GM19328 (cell line): ENCODE measurements at regions not wholly inside any gene's neighbourhood (a gene's known extent, or its start where the extent isn't known, plus 50 kb on each side); places are given as distances from the start of the nearest gene placed in this dataset.
A peak's percentile ranks its signal among the peaks of the same experiment; 100 is the strongest.

ENCODE experiments used
- ATAC-seq: cut with Tn5 transposase; IDR thresholded peaks from one replicate; pipeline ENCODE4 v1.9.1; 2021; ENCODE audit warnings: mild to moderate bottlenecking, moderate library complexity; ENCODE audit not compliant: unreplicated experiment

GRCh38 chr2:195606179-195606578, 50.8 kb upstream of the SLC39A10 start:
- ATAC-seq = no peak

- no peak for ATAC-seq
These were observed 52.3 kb upstream of the SLC39A10 start for GRCh38 chr2:195604706-195605105.

GRCh38 chr2:195603998-195604397, 53.0 kb upstream of the SLC39A10 start:
- ATAC-seq = no peak

- no peak for ATAC-seq
These were observed 53.6 kb upstream of the SLC39A10 start for GRCh38 chr2:195603408-195603807.

GRCh38 chr2:195602687-195603086, 54.3 kb upstream of the SLC39A10 start:
- no peak for ATAC-seq

- no peak for ATAC-seq
These were observed 55.7 kb upstream of the SLC39A10 start for GRCh38 chr2:195601361-195601760.

- ATAC-seq = no peak
These were observed 56.2 kb upstream of the SLC39A10 start for GRCh38 chr2:195600778-195601177.

- no peak for ATAC-seq
These were observed 60.2 kb upstream of the SLC39A10 start for GRCh38 chr2:195596840-195597239.

GRCh38 chr2:195595825-195596224, 61.2 kb upstream of the SLC39A10 start:
- ATAC-seq = no peak

GRCh38 chr2:195594919-195595694, 61.9 kb upstream of the SLC39A10 start:
- ATAC-seq = no peak

GRCh38 chr2:195594248-195594647, 62.8 kb upstream of the SLC39A10 start:
- ATAC-seq = no peak

GRCh38 chr2:195592105-195592504, 64.9 kb upstream of the SLC39A10 start:
- ATAC-seq = no peak

GRCh38 chr2:195590861-195591205, 66.2 kb upstream of the SLC39A10 start:
- ATAC-seq = no peak

GRCh38 chr2:195590199-195590860, 66.7 kb upstream of the SLC39A10 start:
- ATAC-seq = no peak

- no peak for ATAC-seq
These were observed 69.1 kb upstream of the SLC39A10 start for GRCh38 chr2:195587966-195588365.

GRCh38 chr2:195586062-195586714, 70.8 kb upstream of the SLC39A10 start:
- ATAC-seq = no peak

- no peak for ATAC-seq
These were observed 74.8 kb upstream of the SLC39A10 start for GRCh38 chr2:195582188-195582587.

GRCh38 chr2:195579776-195580555, 77.1 kb upstream of the SLC39A10 start:
- ATAC-seq = peak; percentile 62

- ATAC-seq = peak; percentile 66
These were observed 81.1 kb upstream of the SLC39A10 start for GRCh38 chr2:195575879-195576401.

GRCh38 chr2:195575016-195575415, 82.0 kb upstream of the SLC39A10 start:
- ATAC-seq = no peak

GRCh38 chr2:195574312-195574711, 82.7 kb upstream of the SLC39A10 start:
- no peak for ATAC-seq
